CD4-positive, alpha-beta memory T cell (primary cell): ENCODE measurements at regions not wholly inside any gene's neighbourhood (a gene's known extent, or its start where the extent isn't known, plus 50 kb on each side); places are given as distances from the start of the nearest gene placed in this dataset.

ENCODE experiments used
- CTCF ChIA-PET: fragments of 350-600 bp; sonication (Branson Sonifier 250); formaldehyde crosslinking; loops from one replicate; lab custom pipeline; 2021; ENCODE audit warnings: inconsistent platforms; ENCODE audit not compliant: partially characterized antibody; lab: Charles Lee
- POLR2A ChIA-PET: fragments of 350-600 bp; sonication (Branson Sonifier 250); formaldehyde crosslinking; loops from one replicate; lab custom pipeline; 2021; ENCODE audit not compliant: partially characterized antibody; lab: Charles Lee
- DNase-seq, 5 donors: peaks; one replicate each; pipeline versions ENCODE4 v3.0.0 to v3.0.0-alpha.2; 2020 to 2022; ENCODE audit warnings: mixed read lengths in 1 of 5
- H3K27ac ChIP-seq: one replicate; pipeline ENCODE4 v1.7.0; 2013; ENCODE audit warnings: low read depth, low read length
- H3K27me3 ChIP-seq: 2 replicates; pipeline ENCODE4 v1.7.0; 2013; ENCODE audit warnings: mild to moderate bottlenecking, low read length, moderate library complexity; ENCODE audit not compliant: insufficient read depth
- H3K36me3 ChIP-seq: 2 replicates; pipeline ENCODE4 v1.7.0; 2013; ENCODE audit warnings: mild to moderate bottlenecking, low read length, moderate library complexity; ENCODE audit not compliant: insufficient read depth
- H3K4me1 ChIP-seq: 2 replicates; pipeline ENCODE4 v1.7.0; 2013; ENCODE audit warnings: mild to moderate bottlenecking, low read length, moderate library complexity; ENCODE audit not compliant: insufficient read depth
- H3K4me3 ChIP-seq, 2 donors: one replicate each; pipeline ENCODE4 v1.7.0; 2013; ENCODE audit warnings: low read length in 2 of 2, mild to moderate bottlenecking in 1 of 2
- H3K9me3 ChIP-seq, 2 donors: one replicate each; pipeline ENCODE4 v1.7.0; 2013; ENCODE audit warnings: low read length in 2 of 2, control low read depth in 1 of 2; ENCODE audit not compliant: control insufficient read depth in 1 of 2
- H3K27ac Mint-ChIP-seq, 7 donors: one replicate each; pipeline ENCODE4 v1.8.0; 2020 to 2021; ENCODE audit warnings: mixed read lengths in 7 of 7, mild to moderate bottlenecking in 6 of 7, inconsistent platforms in 3 of 7, moderate library complexity in 3 of 7
- H3K27me3 Mint-ChIP-seq, 2 donors: one replicate each; pipeline ENCODE4 v1.8.0; 2020 to 2021; ENCODE audit warnings: mixed read lengths in 2 of 2
- H3K36me3 Mint-ChIP-seq, 2 donors: one replicate each; pipeline ENCODE4 v1.8.0; 2020 to 2021; ENCODE audit warnings: mixed read lengths in 2 of 2, inconsistent platforms in 1 of 2, mild to moderate bottlenecking in 1 of 2
- H3K4me1 Mint-ChIP-seq, 4 donors: one replicate each; pipeline ENCODE4 v1.8.0; 2020 to 2021; ENCODE audit warnings: mixed read lengths in 4 of 4, mild to moderate bottlenecking in 1 of 4
- H3K4me3 Mint-ChIP-seq, 8 donors: one replicate each; pipeline ENCODE4 v1.8.0; 2020 to 2021; ENCODE audit warnings: mixed read lengths in 8 of 8, mild to moderate bottlenecking in 7 of 8, moderate library complexity in 6 of 8, inconsistent platforms in 3 of 8
- H3K9me3 Mint-ChIP-seq, 8 donors: one replicate each; pipeline ENCODE4 v1.8.0; 2020 to 2021; ENCODE audit warnings: mixed read lengths in 8 of 8, mild to moderate bottlenecking in 5 of 8, inconsistent platforms in 3 of 8, moderate library complexity in 1 of 8
- intact Hi-C: fragments of 100-400 bp; cut with micrococcal nuclease; formaldehyde crosslinking; loops from one replicate; pipeline ENCODE4 v1.15.1; 2023

- intact Hi-C loops = no loop called here
- H3K4me1 ChIP-seq = peaks cover 6% of the 10 kb centered on the region
- no peaks in the 10 kb centered on the region for H3K27me3 ChIP-seq
- peaks cover 0 to 4% (median under 1%) of the 10 kb centered on the region in 8 donors for H3K9me3 Mint-ChIP-seq
- H3K4me1 Mint-ChIP-seq = peaks cover 4 to 6% (median 6%) of the 10 kb centered on the region in 4 donors
- H3K27me3 Mint-ChIP-seq = peaks cover 2% of the 10 kb centered on the region in 2 donors
- H3K9me3 ChIP-seq = no peaks in the 10 kb centered on the region
- POLR2A ChIA-PET = no interaction called here
- no peak for DNase-seq
- H3K36me3 ChIP-seq = no peaks in the 10 kb centered on the region
- no peak overlapping the region for H3K27ac ChIP-seq
- H3K4me3 Mint-ChIP-seq = no peak overlapping the region
- H3K36me3 Mint-ChIP-seq = no peaks in the 10 kb centered on the region
- H3K27ac Mint-ChIP-seq = no peak overlapping the region
- CTCF ChIA-PET = interaction anchor here (1.2 kb wide), 1 partner anchor 23 kb away, joined by 4 read pairs; no protein-coding TSS in a partner anchor
- H3K4me3 ChIP-seq = no peak overlapping the region
These were observed 473.5 kb upstream of the AKR1E2 start for GRCh38 chr10:4352414-4352961.

- ChIA-PET CTCF (interaction anchor here (1.2 kb wide), 1 partner anchor 24 kb away, joined by 4 read pairs; no protein-coding TSS in a partner anchor), POLR2A (no interaction called here)
- Mint-ChIP-seq H3K27ac (no peak overlapping the region), H3K36me3 (no peaks in the 10 kb centered on the region), H3K9me3 (peaks cover 0 to 4% (median under 1%) of the 10 kb centered on the region in 8 donors), H3K4me3 (no peak overlapping the region), H3K27me3 (peaks cover 1 to 2% of the 10 kb centered on the region in 2 donors), H3K4me1 (peaks cover 4 to 6% (median 6%) of the 10 kb centered on the region in 4 donors)
- no peak overlapping the region for H3K4me3 ChIP-seq
- no peaks in the 10 kb centered on the region for H3K9me3 ChIP-seq
- no peaks in the 10 kb centered on the region for H3K27me3 ChIP-seq
- H3K36me3 ChIP-seq = no peaks in the 10 kb centered on the region
- no peak for DNase-seq
- H3K27ac ChIP-seq = no peak overlapping the region
- intact Hi-C loops = no loop called here
- peaks cover 6% of the 10 kb centered on the region for H3K4me1 ChIP-seq
These were observed 474.1 kb upstream of the AKR1E2 start for GRCh38 chr10:4351723-4352413.

- CTCF ChIA-PET = no interaction called here
- H3K9me3 ChIP-seq = no peaks in the 10 kb centered on the region
- POLR2A ChIA-PET = no interaction called here
- DNase-seq = no peak
- Mint-ChIP-seq H3K36me3 (no peaks in the 10 kb centered on the region), H3K9me3 (peaks cover 0 to 2% (median 0%) of the 10 kb centered on the region in 8 donors), H3K4me3 (no peak overlapping the region), H3K27ac (no peak overlapping the region), H3K27me3 (peaks cover 0 to 1% of the 10 kb centered on the region in 2 donors), H3K4me1 (peaks cover 0 to 5% (median 0%) of the 10 kb centered on the region in 4 donors)
- intact Hi-C loops = no loop called here
- H3K4me1 ChIP-seq = no peaks in the 10 kb centered on the region
- no peaks in the 10 kb centered on the region for H3K36me3 ChIP-seq
- no peak overlapping the region for H3K4me3 ChIP-seq
- no peak overlapping the region for H3K27ac ChIP-seq
- no peaks in the 10 kb centered on the region for H3K27me3 ChIP-seq
These were observed 478.6 kb upstream of the AKR1E2 start for GRCh38 chr10:4347397-4347796.

GRCh38 chr10:4345877-4346646 is 479.9 kb upstream of the AKR1E2 start:
- H3K4me1 ChIP-seq = no peaks in the 10 kb centered on the region
- H3K9me3 ChIP-seq = no peaks in the 10 kb centered on the region
- no peak overlapping the region for H3K4me3 ChIP-seq
- Mint-ChIP-seq H3K27ac (no peak overlapping the region), H3K27me3 (peaks cover 1 to 4% of the 10 kb centered on the region in 2 donors), H3K9me3 (peaks cover 0 to 2% (median 0%) of the 10 kb centered on the region in 8 donors), H3K36me3 (no peaks in the 10 kb centered on the region), H3K4me3 (no peak overlapping the region), H3K4me1 (peaks cover 0 to 5% (median 0%) of the 10 kb centered on the region in 4 donors)
- POLR2A ChIA-PET = no interaction called here
- H3K36me3 ChIP-seq = no peaks in the 10 kb centered on the region
- no peak overlapping the region for H3K27ac ChIP-seq
- DNase-seq = no peak
- intact Hi-C loops = no loop called here
- CTCF ChIA-PET = no interaction called here
- no peaks in the 10 kb centered on the region for H3K27me3 ChIP-seq

DNA sequence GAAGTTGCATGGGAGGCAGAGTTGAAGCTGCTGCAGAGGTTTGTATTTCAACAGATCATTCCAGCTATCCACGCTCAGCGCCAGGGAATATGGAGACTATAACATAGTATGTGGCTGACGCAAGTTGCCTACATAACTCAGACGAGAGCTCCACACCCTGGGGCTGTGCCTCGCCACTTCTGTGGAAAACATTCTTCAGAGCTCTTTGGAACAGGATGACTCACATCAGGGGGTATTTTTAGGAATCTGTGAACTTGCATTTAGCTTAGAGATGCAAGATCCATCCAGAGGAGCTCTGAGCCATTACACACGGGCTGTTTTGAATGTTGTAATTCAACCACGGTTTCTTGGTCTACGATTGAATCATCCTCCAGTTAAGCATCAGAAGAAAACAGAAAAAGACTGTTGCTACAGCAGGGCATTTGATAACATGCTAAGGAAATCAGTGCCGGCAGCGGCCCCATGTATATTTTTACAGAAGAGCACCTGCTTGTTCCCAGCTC is 481.5 kb upstream of the AKR1E2 start:
- ChIA-PET CTCF (no interaction called here), POLR2A (no interaction called here)
- H3K27me3 Mint-ChIP-seq = peaks cover 3 to 4% of the 10 kb centered on the region in 2 donors
- intact Hi-C loops = no loop called here
- Histone ChIP-seq H3K4me1 (no peaks in the 10 kb centered on the region), H3K27ac (no peak overlapping the region), H3K27me3 (no peaks in the 10 kb centered on the region), H3K9me3 (no peaks in the 10 kb centered on the region), H3K4me3 (no peak overlapping the region), H3K36me3 (no peaks in the 10 kb centered on the region)
- H3K27ac Mint-ChIP-seq = peak overlapping the region in 1 of 7 donors; percentile 8
- no peaks in the 10 kb centered on the region for H3K9me3 Mint-ChIP-seq
- H3K4me1 Mint-ChIP-seq = peaks cover 0 to 5% (median 0%) of the 10 kb centered on the region in 4 donors
- DNase-seq = no peak
- H3K4me3 Mint-ChIP-seq = no peak overlapping the region
- no peaks in the 10 kb centered on the region for H3K36me3 Mint-ChIP-seq

- Mint-ChIP-seq H3K4me1 (peaks cover 0 to 5% (median 0%) of the 10 kb centered on the region in 4 donors), H3K27ac (no peak overlapping the region), H3K4me3 (no peak overlapping the region), H3K9me3 (no peaks in the 10 kb centered on the region), H3K27me3 (peaks cover 3 to 4% of the 10 kb centered on the region in 2 donors), H3K36me3 (no peaks in the 10 kb centered on the region)
- POLR2A ChIA-PET = no interaction called here
- no peak overlapping the region for H3K27ac ChIP-seq
- no peaks in the 10 kb centered on the region for H3K36me3 ChIP-seq
- no peaks in the 10 kb centered on the region for H3K4me1 ChIP-seq
- CTCF ChIA-PET = no interaction called here
- H3K9me3 ChIP-seq = no peaks in the 10 kb centered on the region
- DNase-seq = no peak
- H3K27me3 ChIP-seq = no peaks in the 10 kb centered on the region
- H3K4me3 ChIP-seq = no peak overlapping the region
- intact Hi-C loops = no loop called here
These were observed 482.1 kb upstream of the AKR1E2 start for GRCh38 chr10:4343873-4344272.

GRCh38 chr10:4343091-4343490 is 482.9 kb upstream of the AKR1E2 start:
- Histone ChIP-seq H3K27me3 (no peaks in the 10 kb centered on the region), H3K36me3 (no peaks in the 10 kb centered on the region), H3K9me3 (no peaks in the 10 kb centered on the region), H3K4me3 (no peak overlapping the region), H3K27ac (no peak overlapping the region), H3K4me1 (no peaks in the 10 kb centered on the region)
- Mint-ChIP-seq H3K4me1 (peaks cover 0 to 5% (median 0%) of the 10 kb centered on the region in 4 donors), H3K9me3 (no peaks in the 10 kb centered on the region), H3K36me3 (no peaks in the 10 kb centered on the region), H3K4me3 (no peak overlapping the region), H3K27ac (no peak overlapping the region), H3K27me3 (peaks cover 3 to 4% of the 10 kb centered on the region in 2 donors)
- ChIA-PET CTCF (no interaction called here), POLR2A (no interaction called here)
- DNase-seq = no peak
- intact Hi-C loops = no loop called here
